ENCODE measurements at regions not wholly inside any gene's neighbourhood (a gene's known extent, or its start where the extent isn't known, plus 50 kb on each side); places are given as distances from the start of the nearest gene placed in this dataset.
"Not testable (repeated sequence)": the region's sequence is repeated elsewhere in the genome, so short reads cannot be mapped to it uniquely, and the experiment has no call there.

DNA sequence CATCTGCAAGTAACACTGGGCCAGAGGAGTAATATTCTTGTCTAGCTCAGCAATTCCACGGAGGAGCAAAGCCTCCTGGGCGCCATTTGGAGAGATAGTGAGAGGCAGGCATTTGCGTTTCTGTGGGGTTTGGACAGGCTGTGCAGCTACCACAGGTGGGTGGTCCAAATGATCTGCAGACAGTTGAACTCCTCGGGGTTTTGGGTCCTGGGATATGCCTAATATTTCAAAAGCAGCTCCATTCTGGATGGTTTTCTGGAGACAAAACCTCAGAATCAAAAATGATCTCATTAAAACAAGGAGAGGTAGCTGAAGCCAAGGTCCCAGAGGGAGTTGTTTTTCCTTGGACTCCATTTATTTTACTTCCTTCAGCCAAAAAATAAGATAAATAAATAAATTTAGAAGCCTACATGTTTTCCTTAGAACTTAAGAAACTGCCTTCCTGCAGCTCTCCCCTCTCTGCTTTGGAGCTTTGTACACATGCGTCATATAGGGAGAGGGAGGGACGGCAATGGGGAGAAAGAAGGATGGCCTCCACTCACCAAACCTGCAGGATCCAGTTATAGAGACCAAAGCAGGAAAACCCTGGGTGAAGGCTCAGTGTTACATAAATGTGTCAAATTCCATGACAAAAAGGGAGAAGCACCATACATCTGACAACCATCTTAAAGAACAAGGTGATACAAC is 227.3 kb upstream of the DAAM1 start:
- no peak for DNase-seq

DNA sequence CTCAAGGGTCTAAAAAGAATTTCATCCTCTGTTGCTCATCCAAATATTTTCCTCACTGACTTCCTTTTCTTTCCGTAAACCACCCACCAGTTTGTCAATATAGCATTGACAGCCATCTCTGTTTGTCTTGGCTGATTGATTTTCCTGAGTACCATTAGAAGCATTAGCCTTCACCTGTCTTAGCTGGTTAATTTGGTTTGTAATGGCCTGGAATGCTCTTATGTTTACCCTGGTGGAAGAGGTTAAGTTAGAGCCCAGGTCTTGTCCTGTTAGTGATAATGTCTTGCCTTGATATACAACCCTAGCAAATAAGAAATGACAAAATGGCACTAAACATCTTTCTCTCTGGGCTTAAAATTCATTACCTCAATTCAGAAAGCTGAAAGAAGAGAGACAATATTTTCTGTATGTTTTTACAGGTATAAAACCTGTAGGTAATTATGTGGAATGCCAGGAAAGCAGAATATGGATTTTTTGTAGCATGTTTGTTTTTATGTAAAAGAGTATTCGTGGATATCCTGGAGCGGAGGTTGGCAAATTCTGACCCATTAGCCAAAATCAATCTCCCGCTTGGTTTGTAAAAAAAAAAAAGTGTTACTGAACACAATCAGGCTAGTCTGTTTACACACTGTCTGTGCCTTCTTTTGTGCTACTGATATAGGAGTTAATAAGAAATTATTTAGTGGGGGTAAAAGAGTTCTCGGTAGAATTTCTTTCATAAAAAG is 224.4 kb upstream of the DAAM1 start:
- DNase-seq = no peak

DNA sequence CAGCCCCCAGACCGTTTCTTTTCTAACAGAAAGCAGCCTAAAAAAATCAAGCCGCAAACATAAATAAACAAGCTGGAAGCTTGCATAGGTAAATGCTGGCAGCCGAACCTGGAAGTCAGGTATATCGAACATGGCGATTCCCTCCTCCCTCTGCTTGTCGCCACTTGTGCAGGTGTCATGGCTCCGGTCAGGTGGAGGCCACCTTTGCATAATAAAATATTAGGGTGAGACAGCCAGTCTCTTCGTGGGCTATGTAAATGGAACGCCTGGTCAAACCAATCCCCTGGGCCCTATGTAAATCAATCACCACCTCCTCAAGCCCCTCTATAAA is 223.9 kb upstream of the DAAM1 start:
- DNase-seq = no peak

DNA sequence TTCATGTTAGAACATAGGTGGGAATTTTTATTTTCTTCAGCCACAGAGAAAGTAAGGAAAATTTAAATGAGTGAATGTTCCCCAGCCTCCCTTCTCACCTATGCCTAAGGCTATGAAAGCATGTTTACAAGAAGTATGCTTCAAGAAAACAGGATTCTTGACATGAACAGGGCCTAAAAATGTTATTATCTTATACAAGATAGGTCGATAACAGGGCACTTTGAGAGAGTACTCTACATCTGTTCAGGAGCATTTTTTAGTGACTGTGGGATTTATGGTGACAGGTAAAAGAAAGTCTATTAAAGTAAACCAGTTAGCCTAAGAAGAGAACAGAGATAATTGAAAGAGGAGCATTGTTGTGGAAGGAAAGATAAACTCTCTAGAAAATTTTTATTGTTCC is 222.9 kb upstream of the DAAM1 start:
- no peak for DNase-seq

DNA sequence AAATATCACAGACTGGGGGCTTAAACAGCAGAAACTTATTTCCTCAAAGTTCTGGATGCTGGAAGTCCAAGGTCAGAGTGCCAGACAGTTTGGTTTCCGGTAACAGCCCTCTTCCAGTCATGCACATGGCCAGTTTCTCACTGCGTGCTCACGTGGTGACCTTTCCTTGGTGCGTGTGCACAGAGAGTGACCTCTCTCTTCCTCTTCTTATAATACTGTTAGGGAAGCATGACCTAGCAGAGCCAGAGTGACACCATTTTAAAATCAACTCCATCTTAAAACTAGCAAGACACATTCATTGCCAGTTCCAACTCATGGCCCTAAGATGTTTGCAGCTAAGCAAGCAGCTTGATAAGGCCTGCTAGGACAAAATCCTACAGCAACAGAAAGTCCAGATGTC is 221.5 kb upstream of the DAAM1 start:
- no peak for DNase-seq

DNA sequence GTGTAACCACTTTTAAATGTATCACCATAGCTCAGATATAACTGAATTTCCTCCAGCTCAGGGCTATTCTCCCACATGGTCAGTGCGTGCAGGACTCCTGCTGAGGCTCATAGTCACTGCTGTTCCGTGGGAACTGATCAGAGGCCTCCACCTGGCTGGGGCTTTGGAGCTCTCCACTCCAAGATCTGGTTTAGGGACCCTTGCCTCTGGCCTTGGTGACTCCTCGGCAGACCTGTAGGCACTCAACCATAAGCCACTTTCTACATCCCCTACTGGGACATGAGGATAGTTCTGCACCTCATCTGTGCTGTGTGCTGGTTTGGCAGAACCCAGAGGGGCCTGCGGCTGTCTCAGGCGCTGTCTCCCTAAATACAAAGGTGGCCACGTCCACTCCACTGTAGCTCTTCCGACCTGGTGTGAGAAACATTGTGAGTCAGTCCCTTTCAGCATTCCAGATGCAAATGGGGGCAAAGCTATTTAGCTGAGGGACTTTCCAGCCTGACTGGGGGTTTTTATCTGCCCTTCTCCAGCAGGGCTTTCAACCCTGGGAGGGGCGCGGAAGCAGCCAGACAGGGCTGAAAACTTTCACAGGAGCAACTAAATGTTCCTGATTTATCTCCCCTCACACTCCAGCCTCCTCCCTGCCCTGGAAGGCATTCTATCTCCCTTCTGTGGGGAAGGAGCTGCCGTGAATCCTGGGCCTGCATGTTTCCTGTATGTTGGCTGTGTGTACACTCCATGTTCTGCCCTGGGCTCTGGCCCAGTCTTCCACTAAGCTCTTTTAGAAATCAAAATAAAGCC is 218.3 kb upstream of the DAAM1 start:
- no peak for DNase-seq

GRCh38 chr14:58972233-58973017 is 216.0 kb upstream of the DAAM1 start:
- DNase-seq = no peak

- no peak for DNase-seq
Measured at GRCh38 chr14:58977366-58977765, 211.1 kb upstream of the DAAM1 start.

DNA sequence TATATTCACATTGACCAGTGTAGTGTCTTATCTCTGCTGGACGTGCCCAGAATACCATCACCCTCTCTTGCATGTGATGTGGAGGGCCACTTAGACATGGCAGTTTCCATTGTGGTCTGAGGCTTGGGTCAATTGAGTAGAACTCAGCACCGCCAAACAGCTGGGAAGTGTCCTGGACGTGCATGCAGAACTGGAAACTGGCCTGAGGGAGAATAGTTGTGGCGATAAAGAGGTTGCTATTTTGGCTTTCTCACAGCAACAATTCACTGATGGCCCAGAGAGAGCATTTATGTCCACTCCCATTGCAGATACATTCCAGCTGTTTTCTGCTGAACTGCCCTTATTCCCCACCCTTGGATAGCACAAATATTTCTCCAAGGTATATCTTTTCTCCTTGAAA is 210.1 kb upstream of the DAAM1 start:
- no peak for DNase-seq

GRCh38 chr14:58979325-58979724 is 209.1 kb upstream of the DAAM1 start:
- DNase-seq = no peak

DNA sequence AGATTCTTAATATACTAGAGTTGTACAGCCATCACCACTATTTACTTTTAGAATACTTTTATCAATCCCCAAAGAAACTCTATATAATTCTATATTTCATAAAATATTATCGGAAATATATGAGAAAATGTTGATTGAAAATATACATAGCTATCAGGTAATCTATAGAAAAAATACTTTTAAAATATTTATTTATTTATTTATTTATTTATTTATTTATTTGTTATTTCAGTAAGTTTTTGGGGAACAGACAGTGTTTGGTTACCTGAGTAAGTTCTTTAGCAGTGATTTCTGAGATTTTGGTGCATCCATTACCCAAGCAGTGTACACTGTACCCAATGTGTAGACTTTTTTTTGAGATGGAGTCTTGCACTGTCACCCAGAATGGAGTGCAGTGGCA is 206.6 kb upstream of the DAAM1 start:
- no peak for DNase-seq

- no peak for DNase-seq
Measured at GRCh38 chr14:58985786-58986185, 202.7 kb upstream of the DAAM1 start.

GRCh38 chr14:58987591-58987990 is 200.9 kb upstream of the DAAM1 start:
- DNase-seq = no peak

GRCh38 chr14:58992935-58993334 is 195.5 kb upstream of the DAAM1 start:
- DNase-seq = no peak

- DNase-seq = no peak
Measured at GRCh38 chr14:58994130-58994529, 194.3 kb upstream of the DAAM1 start.

- DNase-seq = no peak
Measured at GRCh38 chr14:59004012-59004411, 184.5 kb upstream of the DAAM1 start.

GRCh38 chr14:59006179-59006578 is 182.3 kb upstream of the DAAM1 start:
- DNase-seq = not testable (repeated sequence)

GRCh38 chr14:59009967-59010366 is 178.5 kb upstream of the DAAM1 start:
- DNase-seq = no peak

DNA sequence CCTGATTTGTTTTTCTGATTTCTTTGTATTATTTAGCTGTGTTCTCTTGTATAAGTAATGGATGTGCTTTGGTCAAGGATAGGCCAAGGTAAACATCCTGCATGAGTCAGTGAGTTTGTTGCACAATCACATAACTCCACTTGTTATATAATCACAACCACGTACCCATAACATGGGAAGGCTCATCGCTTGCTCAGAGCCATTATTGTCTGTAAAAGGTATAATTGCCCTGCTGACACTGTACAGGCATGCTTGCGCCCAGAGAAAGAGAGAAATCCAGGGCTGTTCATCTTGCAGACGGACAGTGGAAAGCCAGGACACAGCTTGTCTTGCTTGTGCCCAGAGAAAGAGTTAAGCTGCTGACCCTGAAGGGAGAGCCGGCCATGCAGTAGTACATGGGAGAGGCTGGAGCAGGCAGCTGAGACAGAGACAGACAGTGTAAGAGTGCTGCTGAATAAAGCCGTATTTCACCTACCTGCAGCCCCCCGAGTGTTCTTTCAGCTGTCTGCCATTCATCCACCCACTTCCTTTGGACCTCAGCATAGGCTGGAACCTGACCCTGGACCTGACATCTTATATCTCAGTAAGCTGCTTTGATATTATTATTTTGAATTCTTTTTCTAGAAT is 174.7 kb upstream of the DAAM1 start:
- DNase-seq = no peak

DNA sequence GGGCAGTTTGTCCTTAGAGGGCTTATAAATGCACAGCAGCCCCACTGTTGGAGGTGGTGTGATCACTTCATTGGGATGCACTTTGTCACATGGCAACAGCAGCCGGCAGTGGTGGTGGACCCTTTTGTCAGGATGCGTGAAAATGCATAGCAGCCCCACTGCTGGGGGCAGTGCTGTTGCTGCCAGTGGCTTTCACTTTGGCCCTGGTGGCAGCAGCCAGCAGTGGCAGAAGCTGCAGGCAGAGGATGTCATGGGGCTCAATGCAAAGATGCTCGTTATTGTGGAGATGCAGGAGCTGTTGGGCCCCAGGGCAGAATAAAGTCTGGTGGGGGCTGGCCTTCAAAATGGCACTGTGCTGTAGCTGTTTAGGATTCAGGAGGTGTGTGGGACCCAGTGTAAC is 173.0 kb upstream of the DAAM1 start:
- no peak for DNase-seq

DNA sequence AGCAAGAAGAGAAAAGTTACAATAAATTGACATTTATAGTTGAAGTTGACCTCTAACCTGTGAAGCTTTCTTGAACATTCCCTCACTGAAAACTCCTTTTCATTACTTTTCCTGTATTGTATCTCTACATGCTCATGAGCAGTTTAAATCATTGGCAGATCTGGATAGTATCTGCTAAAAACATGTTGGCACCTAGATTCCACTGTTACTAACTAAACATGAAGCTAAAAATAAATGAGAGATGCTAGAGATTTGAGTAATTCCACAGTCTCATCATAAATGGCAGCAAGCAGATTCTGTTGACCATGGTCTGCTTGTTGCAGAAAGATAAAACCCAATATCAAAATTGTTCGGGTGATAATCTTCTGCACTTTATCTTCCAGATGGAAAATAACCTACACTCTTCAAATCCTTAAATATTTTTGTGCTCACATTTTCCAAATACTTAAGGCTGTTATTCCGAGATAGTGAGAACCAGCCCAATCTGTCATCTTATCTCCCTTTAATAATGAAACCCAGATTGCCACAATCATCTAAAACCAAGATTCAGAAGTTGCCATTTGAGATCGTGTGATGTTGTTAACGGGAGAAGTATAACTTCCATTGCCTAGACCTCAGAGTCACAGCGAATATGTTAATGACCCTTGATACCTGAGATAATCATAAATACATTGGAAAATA is 171.0 kb upstream of the DAAM1 start:
- no peak for DNase-seq

- no peak for DNase-seq
Measured at GRCh38 chr14:59018460-59018859, 170.0 kb upstream of the DAAM1 start.
